IMR-90 (cell line): ENCODE measurements at regions not wholly inside any gene's neighbourhood (a gene's known extent, or its start where the extent isn't known, plus 50 kb on each side); places are given as distances from the start of the nearest gene placed in this dataset.

Experiments
- ATAC-seq: fragments of 200-7000 bp; cut with Tn5 transposase; 2 replicates; pipeline ENCODE4 v1.9.1; 2020; ENCODE audit warnings: low read depth, mild to moderate bottlenecking, moderate library complexity
- BruUV-seq: library from RNA; stranded (reverse); fragments of 400-500 nt; replicated peaks from 2 replicates; lab custom pipeline; 2021; lab: Mats Ljungman, UMichigan
- CTCF ChIA-PET: fragments of 300-600 bp; formaldehyde crosslinking; extraction: SDS; loops from one replicate; lab custom pipeline; 2021; ENCODE audit warnings: antibody characterized with exemption; lab: Yijun Ruan, JAX
- POLR2A ChIA-PET: fragments of 300-600 bp; sonication (Branson Sonifier 250); formaldehyde crosslinking; loops from one replicate; lab custom pipeline; 2022; ENCODE audit warnings: antibody characterized with exemption; ENCODE audit not compliant: unreplicated experiment; lab: Charles Lee
- DNase-seq: peaks from one replicate; pipeline ENCODE4 v3.0.0; 2013
- H2AFZ ChIP-seq: replicated peaks from 2 replicates; pipeline ENCODE3; 2013; ENCODE audit warnings: low read length, mild to moderate bottlenecking; ENCODE audit not compliant: poor library complexity
- H2AK5ac ChIP-seq: 2 replicates; pipeline ENCODE4 v1.6.1; 2013; ENCODE audit warnings: low read depth, low read length, inconsistent platforms
- H2AK9ac ChIP-seq: replicated peaks from 2 replicates; pipeline ENCODE3; 2013; ENCODE audit warnings: mild to moderate bottlenecking, low read depth, low read length, moderate library complexity; ENCODE audit not compliant: poor library complexity
- H2BK120ac ChIP-seq: 2 replicates; pipeline ENCODE4 v1.6.1; 2013; ENCODE audit warnings: low read depth, low read length, inconsistent platforms
- H2BK15ac ChIP-seq: 3 replicates; pipeline ENCODE4 v1.6.1; 2013; ENCODE audit warnings: low read depth, low read length, inconsistent platforms
- H2BK20ac ChIP-seq: 2 replicates; pipeline ENCODE4 v1.6.1; 2013; ENCODE audit warnings: low read depth, mild to moderate bottlenecking, inconsistent platforms, low read length, moderate library complexity
- H2BK5ac ChIP-seq: 2 replicates; pipeline ENCODE4 v1.6.1; 2013; ENCODE audit warnings: mild to moderate bottlenecking, low read depth, low read length, inconsistent platforms; ENCODE audit not compliant: poor library complexity, severe bottlenecking
- H3K14ac ChIP-seq: replicated peaks from 2 replicates; pipeline ENCODE4 v1.6.1; 2013; ENCODE audit warnings: low read depth, low read length, inconsistent platforms
- H3K18ac ChIP-seq: 2 replicates; pipeline ENCODE4 v1.6.1; 2013; ENCODE audit warnings: low read depth, low read length, control low read depth
- H3K23ac ChIP-seq: 2 replicates; pipeline ENCODE4 v1.6.1; 2013; ENCODE audit warnings: low read depth, low read length, inconsistent platforms
- H3K27ac ChIP-seq: 2 replicates; pipeline ENCODE4 v1.5.1; 2013; ENCODE audit warnings: mild to moderate bottlenecking, control low read depth, low read length; ENCODE audit not compliant: insufficient read depth
- H3K27me3 ChIP-seq: 2 replicates; pipeline ENCODE4 v1.6.1; 2013; ENCODE audit warnings: low read length; ENCODE audit not compliant: control insufficient read depth, insufficient read depth
- H3K36me3 ChIP-seq: 2 replicates; pipeline ENCODE4 v1.6.1; 2013; ENCODE audit warnings: low read length, mixed read lengths; ENCODE audit not compliant: control insufficient read depth, insufficient read depth
- H3K4ac ChIP-seq: 2 replicates; pipeline ENCODE4 v1.6.1; 2013; ENCODE audit warnings: low read depth, low read length, inconsistent platforms
- H3K4me1 ChIP-seq: 2 replicates; pipeline ENCODE4 v1.6.1; 2013; ENCODE audit warnings: low read length, mixed read lengths; ENCODE audit not compliant: control insufficient read depth, insufficient read depth
- H3K4me2 ChIP-seq: 2 replicates; pipeline ENCODE4 v1.6.1; 2013; ENCODE audit warnings: low read depth, mild to moderate bottlenecking, control low read depth, low read length, moderate library complexity
- H3K4me3 ChIP-seq: 2 replicates; pipeline ENCODE4 v1.5.1; 2013; ENCODE audit warnings: low read depth, mild to moderate bottlenecking, control low read depth, low read length, moderate library complexity; ENCODE audit not compliant: insufficient read depth
- H3K56ac ChIP-seq: 2 replicates; pipeline ENCODE4 v1.6.1; 2013; ENCODE audit warnings: low read length, inconsistent platforms; ENCODE audit not compliant: insufficient read depth; ENCODE audit errors: extremely low read depth
- H3K79me1 ChIP-seq, 2 experiments: 2 replicates each; pipeline ENCODE4 v1.6.1; 2013; ENCODE audit warnings: low read length in 2 of 2, inconsistent platforms in 1 of 2, low read depth in 1 of 2
- H3K9ac ChIP-seq: 2 replicates; pipeline ENCODE4 v1.6.1; 2013; ENCODE audit warnings: low read depth, low read length, control low read depth
- H3K9me1 ChIP-seq: 2 replicates; pipeline ENCODE4 v1.6.1; 2013; ENCODE audit warnings: low read length, inconsistent platforms; ENCODE audit not compliant: insufficient read depth
- H3K9me3 ChIP-seq: 2 replicates; pipeline ENCODE4 v1.6.1; 2013; ENCODE audit warnings: low read length; ENCODE audit not compliant: control insufficient read depth, insufficient read depth
- H4K20me1 ChIP-seq: 2 replicates; pipeline ENCODE4 v1.6.1; 2013; ENCODE audit warnings: low read length, inconsistent platforms; ENCODE audit not compliant: insufficient read depth
- H4K5ac ChIP-seq: 2 replicates; pipeline ENCODE4 v1.6.1; 2013; ENCODE audit warnings: mild to moderate bottlenecking, low read depth, low read length, control low read depth
- H4K8ac ChIP-seq, 2 experiments: 2 replicates each; pipeline ENCODE4 v1.6.1; 2013; ENCODE audit warnings: low read depth in 2 of 2, low read length in 2 of 2, control low read depth in 1 of 2, inconsistent platforms in 1 of 2
- H4K91ac ChIP-seq: 2 replicates; pipeline ENCODE4 v1.6.1; 2013; ENCODE audit warnings: low read depth, low read length, inconsistent platforms; ENCODE audit not compliant: insufficient read depth
- CEBPB ChIP-seq: IDR thresholded peaks from 2 replicates; pipeline ENCODE4 v1.6.1; 2012; ENCODE audit warnings: low read depth, low read length, improper control_type of control experiment
- CHD1 ChIP-seq: IDR thresholded peaks from 2 replicates; pipeline ENCODE4 v1.6.1; 2012; ENCODE audit warnings: low read depth, low read length, improper control_type of control experiment
- FOS ChIP-seq: fragments of 150-350 bp; IDR thresholded peaks from 2 replicates; pipeline ENCODE4 v1.6.1; 2016; ENCODE audit warnings: low read depth, low read length
- MAZ ChIP-seq: IDR thresholded peaks from 2 replicates; pipeline ENCODE4 v1.6.1; 2012; ENCODE audit warnings: low read depth, mild to moderate bottlenecking, low read length, improper control_type of control experiment, moderate library complexity, borderline replicate concordance
- POLR2A ChIP-seq: IDR thresholded peaks from 2 replicates; pipeline ENCODE4 v1.6.1; 2012; ENCODE audit warnings: mild to moderate bottlenecking, low read depth, low read length
- WGBS, 2 experiments: methylation state at CpG; one replicate each; pipeline versions ENCODE4 v1.1.5 to v1.1.7; 2013; ENCODE audit warnings: missing lambda C conversion rate in 2 of 2; ENCODE audit not compliant: insufficient read length in 1 of 2; ENCODE audit errors: extremely low coverage in 2 of 2; 5-methylcytosine and 5-hydroxymethylcytosine counted together
- dilution Hi-C: fragments of 300-500 bp; cut with HindIII; formaldehyde crosslinking; loops from one replicate; pipeline ENCODE4 v1.14.3; 2018; ENCODE audit warnings: low sequenced_read_pairs; ENCODE audit not compliant: unreplicated experiment
- in situ Hi-C: fragments of 300-500 bp; cut with MboI; formaldehyde crosslinking; loops from 3 replicates; pipeline ENCODE4 v1.14.3; 2019; ENCODE audit warnings: low sequenced_read_pairs, inconsistent platforms, mixed read lengths
- intact Hi-C: fragments of 100-400 bp; cut with micrococcal nuclease; formaldehyde crosslinking; loops from 2 replicates; pipeline ENCODE4 v1.10.0; 2022
- TF ChIP-seq, protein P1 (sequence below): fragments of 150-350 bp; IDR thresholded peaks from 2 replicates; pipeline ENCODE4 v1.6.1; 2016; ENCODE audit warnings: low read depth, mild to moderate bottlenecking, low read length, moderate library complexity, borderline replicate concordance

DNA sequence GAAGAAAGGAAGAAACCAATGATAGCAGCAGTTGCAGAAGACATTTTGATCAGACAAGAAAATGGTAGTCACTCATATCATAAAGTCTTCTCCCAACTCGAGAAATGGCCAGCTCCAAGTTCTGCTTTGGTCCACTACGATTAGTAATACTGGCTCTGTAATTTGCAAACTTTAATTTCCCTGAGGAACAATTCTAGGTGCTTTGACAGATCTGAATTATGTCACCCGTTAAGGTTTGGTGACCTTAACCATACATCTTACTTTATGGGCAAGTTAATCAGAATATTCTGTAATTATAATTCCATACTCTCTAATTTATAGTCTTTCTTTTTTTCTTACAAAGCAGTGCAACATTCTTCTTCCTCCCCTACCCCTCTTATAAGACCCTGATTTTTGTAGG lies 84.5 kb downstream of the RND3 start:
- no peak overlapping the region for H3K27ac ChIP-seq
- H3K4me1 ChIP-seq = peaks cover 2% of the 10 kb centered on the region
- H3K27me3 ChIP-seq = no peaks in the 10 kb centered on the region
- in situ Hi-C loops (no loop called here), dilution Hi-C loops (no loop called here), intact Hi-C loops (loop anchor here (10.0 kb wide), 1 partner anchor 52 kb away; no protein-coding TSS in a partner anchor)
- H3K9me3 ChIP-seq = no peaks in the 10 kb centered on the region
- no peak overlapping the region for H3K4me2 ChIP-seq
- BruUV-seq = no TSS peak
- H4K20me1 ChIP-seq = no peaks in the 10 kb centered on the region
- WGBS, 2 experiments = no CpG with 5 or more reads among the region's 3 CpGs
- H3K4ac ChIP-seq = no peak overlapping the region
- ChIA-PET POLR2A (no interaction called here), CTCF (no interaction called here)
- H2AK5ac ChIP-seq = no peak overlapping the region
- no peak overlapping the region for H2AK9ac ChIP-seq
- H4K91ac ChIP-seq = no peak overlapping the region
- H3K9ac ChIP-seq = no peak overlapping the region
- H3K4me3 ChIP-seq = no peak overlapping the region
- H3K56ac ChIP-seq = no peak overlapping the region
- H2AFZ ChIP-seq = no peak overlapping the region
- ATAC-seq (no peak), DNase-seq (no peak)
- no peak overlapping the region for H2BK5ac ChIP-seq
- no peak overlapping the region for H3K14ac ChIP-seq
- no peak overlapping the region for H4K8ac ChIP-seq
- H2BK120ac ChIP-seq = no peak overlapping the region
- H3K18ac ChIP-seq = no peak overlapping the region
- no peaks in the 10 kb centered on the region for H3K9me1 ChIP-seq
- no peak overlapping the region for H3K23ac ChIP-seq
- no peak overlapping the region for H2BK15ac ChIP-seq
- H2BK20ac ChIP-seq = no peak overlapping the region
- no peaks in the 10 kb centered on the region for H3K79me1 ChIP-seq
- no peak overlapping the region for H4K5ac ChIP-seq
- no peaks in the 10 kb centered on the region for H3K36me3 ChIP-seq
- TF ChIP-seq MAZ = no peak
- TF ChIP-seq FOS = no peak
- TF ChIP-seq POLR2A = no peak
- no peak for TF ChIP-seq CEBPB
- TF ChIP-seq, protein P1, sequence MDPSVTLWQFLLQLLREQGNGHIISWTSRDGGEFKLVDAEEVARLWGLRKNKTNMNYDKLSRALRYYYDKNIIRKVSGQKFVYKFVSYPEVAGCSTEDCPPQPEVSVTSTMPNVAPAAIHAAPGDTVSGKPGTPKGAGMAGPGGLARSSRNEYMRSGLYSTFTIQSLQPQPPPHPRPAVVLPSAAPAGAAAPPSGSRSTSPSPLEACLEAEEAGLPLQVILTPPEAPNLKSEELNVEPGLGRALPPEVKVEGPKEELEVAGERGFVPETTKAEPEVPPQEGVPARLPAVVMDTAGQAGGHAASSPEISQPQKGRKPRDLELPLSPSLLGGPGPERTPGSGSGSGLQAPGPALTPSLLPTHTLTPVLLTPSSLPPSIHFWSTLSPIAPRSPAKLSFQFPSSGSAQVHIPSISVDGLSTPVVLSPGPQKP = no peak
- no peak for TF ChIP-seq CHD1
